Vagina (tissue), 2 donors: ENCODE measurements at regions not wholly inside any gene's neighbourhood (a gene's known extent, or its start where the extent isn't known, plus 50 kb on each side); places are given as distances from the start of the nearest gene placed in this dataset.
A peak's percentile ranks its signal among the peaks of the same experiment; 100 is the strongest.

Experiments
- DNase-seq, 2 donors: peaks; one replicate each; pipeline ENCODE4 v3.0.0-alpha.2; 2017; ENCODE audit errors: extremely low spot score in 2 of 2
- H3K27ac ChIP-seq: fragments of 200-600 bp; sonication (generic); one replicate; pipeline ENCODE4 v1.5.1; 2019
- H3K27me3 ChIP-seq: fragments of 200-600 bp; sonication (generic); one replicate; pipeline ENCODE4 v1.5.1; 2019
- H3K36me3 ChIP-seq, 2 donors: fragments of 200-600 bp; sonication (generic); one replicate each; pipeline ENCODE4 v1.5.1; 2017 to 2019
- H3K4me1 ChIP-seq: fragments of 200-600 bp; sonication (generic); one replicate; pipeline ENCODE4 v1.5.1; 2019
- H3K4me3 ChIP-seq, 2 donors: fragments of 200-600 bp; sonication (generic); 1 replicate in 1 of 2; 2 replicates in 1 of 2; pipeline ENCODE4 v1.5.1; 2016 to 2019
- H3K9me3 ChIP-seq: fragments of 200-600 bp; sonication (generic); one replicate; pipeline ENCODE4 v1.5.1; 2019
- CTCF ChIP-seq, 3 experiments: fragments of 450-650 bp in 2 of 3; fragments of 200-600 bp in 1 of 3; sonication (generic) in 1 of 3; IDR thresholded peaks; one replicate each; pipeline ENCODE4 v1.5.1; 2017 to 2019; ENCODE audit warnings: antibody characterized with exemption in 3 of 3, mild to moderate bottlenecking in 2 of 3, moderate library complexity in 2 of 3
- POLR2A ChIP-seq, 2 donors: fragments of 450-650 bp; IDR thresholded peaks; one replicate each; pipeline ENCODE4 v1.6.1; 2017; ENCODE audit warnings: antibody characterized with exemption in 2 of 2, mild to moderate bottlenecking in 2 of 2, moderate library complexity in 2 of 2
- POLR2AphosphoS5 ChIP-seq, 2 donors: sonication (generic); formaldehyde crosslinking; IDR thresholded peaks; one replicate each; pipeline ENCODE4 v1.9.0; 2017; ENCODE audit warnings: antibody characterized with exemption in 2 of 2, mild to moderate bottlenecking in 2 of 2, low read depth in 1 of 2; ENCODE audit not compliant: insufficient read depth in 1 of 2
- intact Hi-C: fragments of 100-400 bp; cut with DNase I; formaldehyde crosslinking; loops from one replicate; pipeline ENCODE4 v1.15.1; 2023

- Histone ChIP-seq H3K4me1 (no peaks in the 10 kb centered on the region), H3K4me3 (no peak overlapping the region), H3K27me3 (no peaks in the 10 kb centered on the region), H3K27ac (no peak overlapping the region), H3K36me3 (no peaks in the 10 kb centered on the region), H3K9me3 (no peaks in the 10 kb centered on the region)
- TF ChIP-seq POLR2A (IDR thresholded peaks at IDR 0.05) = no peak
- no peak for TF ChIP-seq CTCF (IDR thresholded peaks at IDR 0.05)
- TF ChIP-seq POLR2AphosphoS5 (IDR thresholded peaks at IDR 0.05; ENCODE audit: insufficient read depth in 1 of 2, low read depth in 1 of 2) = no peak
- intact Hi-C loops = no loop called here
- no peak for DNase-seq
Observed at GRCh38 chr1:90127288-90127953, 132.5 kb downstream of the ZNF326 start.

GRCh38 chr1:90126834-90127233, 131.9 kb downstream of the ZNF326 start:
- no peak overlapping the region for H3K4me3 ChIP-seq
- TF ChIP-seq POLR2AphosphoS5 (IDR thresholded peaks at IDR 0.05; ENCODE audit: insufficient read depth in 1 of 2, low read depth in 1 of 2) (no peak), POLR2A (IDR thresholded peaks at IDR 0.05) (no peak)
- intact Hi-C loops = no loop called here
- no peaks in the 10 kb centered on the region for H3K9me3 ChIP-seq
- H3K27me3 ChIP-seq = no peaks in the 10 kb centered on the region
- DNase-seq = no peak
- no peak overlapping the region for H3K27ac ChIP-seq
- H3K36me3 ChIP-seq = no peaks in the 10 kb centered on the region
- no peaks in the 10 kb centered on the region for H3K4me1 ChIP-seq

- intact Hi-C loops = no loop called here
- no peak for DNase-seq
- H3K27ac ChIP-seq = no peak overlapping the region
Observed at GRCh38 chr1:90122654-90123340, 127.9 kb downstream of the ZNF326 start.

GRCh38 chr1:90114521-90115141, 119.7 kb downstream of the ZNF326 start:
- H3K4me1 ChIP-seq = no peaks in the 10 kb centered on the region
- no peaks in the 10 kb centered on the region for H3K27me3 ChIP-seq
- intact Hi-C loops = no loop called here
- no peak for DNase-seq
- no peaks in the 10 kb centered on the region for H3K36me3 ChIP-seq
- no peak overlapping the region for H3K4me3 ChIP-seq
- no peak overlapping the region for H3K27ac ChIP-seq
- no peaks in the 10 kb centered on the region for H3K9me3 ChIP-seq
- TF ChIP-seq CTCF (IDR thresholded peaks at IDR 0.05) = peak in 1 of 3 experiments; percentile 37
- no peak for TF ChIP-seq POLR2A (IDR thresholded peaks at IDR 0.05)

More at GRCh38 chr1:90122654-90123340, 127.9 kb downstream of the ZNF326 start:
- Histone ChIP-seq H3K9me3 (no peaks in the 10 kb centered on the region), H3K4me3 (no peak overlapping the region), H3K4me1 (no peaks in the 10 kb centered on the region), H3K27me3 (no peaks in the 10 kb centered on the region), H3K36me3 (no peaks in the 10 kb centered on the region)
- TF ChIP-seq POLR2A (IDR thresholded peaks at IDR 0.05) (no peak), POLR2AphosphoS5 (IDR thresholded peaks at IDR 0.05; ENCODE audit: insufficient read depth in 1 of 2, low read depth in 1 of 2) (no peak), CTCF (IDR thresholded peaks at IDR 0.05) (no peak)

GRCh38 chr1:90107990-90108389, 113.1 kb downstream of the ZNF326 start:
- H3K27me3 ChIP-seq = no peaks in the 10 kb centered on the region
- H3K9me3 ChIP-seq = no peaks in the 10 kb centered on the region
- H3K36me3 ChIP-seq = no peaks in the 10 kb centered on the region
- no peak overlapping the region for H3K4me3 ChIP-seq
- no peak for DNase-seq
- no peak overlapping the region for H3K27ac ChIP-seq
- H3K4me1 ChIP-seq = no peaks in the 10 kb centered on the region
- TF ChIP-seq CTCF (IDR thresholded peaks at IDR 0.05) = no peak
- intact Hi-C loops = no loop called here
